ENCODE measurements at regions not wholly inside any gene's neighbourhood (a gene's known extent, or its start where the extent isn't known, plus 50 kb on each side); places are given as distances from the start of the nearest gene placed in this dataset.

- H3K27me3 Mint-ChIP-seq, result no peaks in the 10 kb centered on the region
- intact Hi-C loops (cut with micrococcal nuclease), result no loop called here
- no peak overlapping the region for H3K27ac Mint-ChIP-seq
- no peaks in the 10 kb centered on the region for H3K36me3 Mint-ChIP-seq (ENCODE audit: low read depth)
- no peaks in the 10 kb centered on the region for H3K4me1 Mint-ChIP-seq (ENCODE audit: low read depth)
- no peak overlapping the region for H3K4me3 Mint-ChIP-seq
- peaks cover 48% of the 10 kb centered on the region for H3K9me3 Mint-ChIP-seq
Measured at GRCh38 chr7:51634538-51634937, 317.9 kb upstream of the COBL start.

DNA sequence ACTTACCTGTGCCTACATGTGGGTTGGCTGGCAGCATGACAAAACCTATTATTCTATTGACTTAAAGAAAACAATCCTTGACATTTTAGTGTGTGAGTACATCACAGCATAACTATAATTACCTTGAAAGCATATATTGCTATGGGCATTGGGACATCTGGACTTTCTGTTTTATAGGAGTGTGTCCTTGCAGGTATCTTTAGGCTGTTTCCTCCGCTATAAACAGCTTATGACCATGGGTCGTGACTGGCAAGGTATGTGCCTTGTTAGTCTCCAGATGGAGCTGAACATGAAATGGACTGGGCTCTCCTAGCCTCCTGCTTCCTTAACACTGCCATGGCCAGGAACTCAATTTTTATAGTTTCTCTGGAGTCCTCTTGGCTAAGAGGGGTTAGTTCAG is 317.4 kb upstream of the COBL start:
- H3K9me3 Mint-ChIP-seq, result peaks cover 53% of the 10 kb centered on the region
- H3K27ac Mint-ChIP-seq, result no peak overlapping the region
- no peaks in the 10 kb centered on the region for H3K36me3 Mint-ChIP-seq (ENCODE audit: low read depth)
- H3K4me3 Mint-ChIP-seq, result no peak overlapping the region
- no peaks in the 10 kb centered on the region for H3K4me1 Mint-ChIP-seq (ENCODE audit: low read depth)
- intact Hi-C loops (cut with micrococcal nuclease), result no loop called here
- H3K27me3 Mint-ChIP-seq, result no peaks in the 10 kb centered on the region

GRCh38 chr7:51633596-51633995 is 317.0 kb upstream of the COBL start:
- Mint-ChIP-seq H3K36me3 (ENCODE audit: low read depth) (no peaks in the 10 kb centered on the region), H3K27me3 (no peaks in the 10 kb centered on the region), H3K27ac (no peak overlapping the region), H3K9me3 (peaks cover 53% of the 10 kb centered on the region), H3K4me3 (no peak overlapping the region), H3K4me1 (ENCODE audit: low read depth) (no peaks in the 10 kb centered on the region)
- intact Hi-C loops (cut with micrococcal nuclease), result no loop called here

DNA sequence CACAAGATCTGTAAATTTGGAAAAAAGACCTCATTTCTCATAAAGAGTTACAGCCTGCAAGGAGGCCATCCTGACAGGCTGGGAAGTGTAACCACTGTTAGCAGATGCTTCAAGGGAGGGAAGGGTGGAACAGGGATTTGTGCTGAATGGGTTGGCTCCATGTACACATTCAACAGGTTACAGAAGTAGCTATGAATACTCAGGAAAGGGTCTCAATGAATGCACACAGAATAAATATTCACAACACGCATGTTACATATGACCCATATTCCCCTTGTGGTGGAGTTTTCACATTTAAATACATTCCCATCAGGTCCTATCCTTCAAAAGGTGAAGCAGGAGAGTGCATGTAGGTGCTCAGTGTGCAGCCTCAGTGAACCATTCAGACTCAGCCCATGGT is 316.4 kb upstream of the COBL start:
- intact Hi-C loops (cut with micrococcal nuclease), result no loop called here
- Mint-ChIP-seq H3K4me1 (ENCODE audit: low read depth) (no peaks in the 10 kb centered on the region), H3K27ac (no peak overlapping the region)

DNA sequence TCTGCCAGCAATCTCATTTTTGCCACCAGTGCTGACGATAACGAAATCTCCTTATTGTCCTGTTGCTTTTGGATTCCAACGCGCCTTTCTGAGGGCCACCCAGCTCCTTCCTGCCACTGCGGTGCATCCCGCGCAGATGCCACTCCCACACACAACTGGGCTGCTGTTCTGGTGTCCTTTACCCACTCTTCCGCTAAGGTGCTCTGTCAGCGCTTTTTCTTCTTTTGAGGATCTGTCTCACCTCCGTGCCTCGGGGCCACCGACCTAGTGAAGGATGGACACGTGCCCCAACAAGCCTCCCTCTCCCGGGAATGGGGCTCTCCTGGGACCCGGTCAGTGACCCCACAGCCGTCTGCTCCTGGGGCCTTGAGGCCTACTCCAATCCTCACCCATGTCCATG is 314.3 kb upstream of the COBL start:
- H3K4me1 Mint-ChIP-seq (ENCODE audit: low read depth), result no peaks in the 10 kb centered on the region
- peaks cover 66% of the 10 kb centered on the region for H3K9me3 Mint-ChIP-seq
- no peak overlapping the region for H3K27ac Mint-ChIP-seq
- intact Hi-C loops (cut with micrococcal nuclease), result no loop called here
- no peak overlapping the region for H3K4me3 Mint-ChIP-seq
- no peaks in the 10 kb centered on the region for H3K36me3 Mint-ChIP-seq (ENCODE audit: low read depth)
- H3K27me3 Mint-ChIP-seq, result no peaks in the 10 kb centered on the region

More for the DNA sequence above, 316.4 kb upstream of the COBL start:
- Mint-ChIP-seq H3K36me3 (ENCODE audit: low read depth) (no peaks in the 10 kb centered on the region), H3K4me3 (no peak overlapping the region), H3K27me3 (no peaks in the 10 kb centered on the region), H3K9me3 (peaks cover 59% of the 10 kb centered on the region)

DNA sequence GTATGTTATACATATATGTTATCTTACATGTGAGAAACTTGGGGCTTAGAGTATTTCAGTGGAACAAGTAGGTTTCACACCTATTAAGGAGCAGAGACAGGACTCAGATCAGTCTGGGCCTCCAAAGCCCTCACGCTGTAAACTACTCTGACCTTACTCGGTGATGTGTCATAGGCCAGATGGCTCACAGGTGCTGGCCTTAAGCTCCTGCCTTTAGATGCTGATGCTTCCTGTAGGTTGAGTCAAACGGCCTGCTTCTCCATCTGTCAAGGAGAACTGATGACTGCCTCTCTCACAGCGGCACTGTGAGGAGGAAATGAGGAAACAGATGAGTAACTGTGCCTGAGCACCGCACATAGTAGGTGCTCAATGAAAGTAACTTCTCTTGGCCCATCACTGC is 312.6 kb upstream of the COBL start:
- no peaks in the 10 kb centered on the region for H3K27me3 Mint-ChIP-seq
- no peak overlapping the region for H3K27ac Mint-ChIP-seq
- intact Hi-C loops (cut with micrococcal nuclease), result no loop called here
- no peaks in the 10 kb centered on the region for H3K4me1 Mint-ChIP-seq (ENCODE audit: low read depth)
- H3K9me3 Mint-ChIP-seq, result peaks cover 54% of the 10 kb centered on the region
- H3K36me3 Mint-ChIP-seq (ENCODE audit: low read depth), result no peaks in the 10 kb centered on the region
- no peak overlapping the region for H3K4me3 Mint-ChIP-seq

DNA sequence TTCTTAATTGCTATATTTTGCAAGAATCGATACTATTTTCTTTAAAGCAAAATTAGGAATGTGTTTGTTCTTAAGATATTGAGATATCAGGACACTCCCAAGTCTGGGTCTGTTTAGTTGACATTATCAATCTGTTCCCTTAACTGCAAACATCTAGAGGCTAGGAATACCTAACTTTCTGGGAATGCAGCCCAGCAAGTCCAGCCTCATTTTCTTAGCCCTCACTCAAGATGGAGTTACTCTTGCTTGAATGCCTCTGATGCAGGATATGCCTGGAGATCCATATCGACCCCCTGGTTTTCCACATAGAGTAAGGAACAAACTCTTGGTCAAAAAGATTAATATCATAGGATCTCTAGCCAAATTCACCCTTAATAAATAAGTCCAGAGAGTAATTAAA is 305.3 kb upstream of the COBL start:
- Mint-ChIP-seq H3K4me1 (ENCODE audit: low read depth) (no peaks in the 10 kb centered on the region), H3K4me3 (no peak overlapping the region), H3K27ac (no peak overlapping the region), H3K9me3 (peaks cover 37% of the 10 kb centered on the region), H3K36me3 (ENCODE audit: low read depth) (no peaks in the 10 kb centered on the region), H3K27me3 (no peaks in the 10 kb centered on the region)
- intact Hi-C loops (cut with micrococcal nuclease), result no loop called here

DNA sequence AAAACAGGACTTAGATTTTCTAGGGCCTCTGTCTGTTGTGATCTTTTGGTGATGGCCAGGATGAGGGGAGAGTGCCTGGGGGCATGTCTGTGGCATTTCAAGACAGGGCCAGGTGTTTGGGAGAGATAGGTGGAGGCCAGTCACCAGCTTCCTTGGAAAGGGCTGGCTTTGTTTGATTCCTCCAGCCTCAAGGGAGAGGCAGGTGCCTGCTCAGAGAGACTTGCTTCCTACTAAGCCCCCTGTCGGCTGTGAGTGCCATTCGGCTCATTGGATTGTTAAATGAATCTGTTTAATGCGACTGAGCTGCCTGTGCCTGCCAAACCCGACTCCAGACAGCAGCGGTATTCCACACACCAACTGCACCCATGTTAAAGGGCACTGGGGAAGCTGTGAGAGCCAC is 304.1 kb upstream of the COBL start:
- no peaks in the 10 kb centered on the region for H3K4me1 Mint-ChIP-seq (ENCODE audit: low read depth)
- H3K36me3 Mint-ChIP-seq (ENCODE audit: low read depth), result no peaks in the 10 kb centered on the region
- H3K9me3 Mint-ChIP-seq, result peaks cover 40% of the 10 kb centered on the region
- intact Hi-C loops (cut with micrococcal nuclease), result no loop called here
- no peak overlapping the region for H3K4me3 Mint-ChIP-seq
- H3K27me3 Mint-ChIP-seq, result no peaks in the 10 kb centered on the region
- H3K27ac Mint-ChIP-seq, result no peak overlapping the region

GRCh38 chr7:51619880-51620279 is 303.3 kb upstream of the COBL start:
- H3K36me3 Mint-ChIP-seq (ENCODE audit: low read depth), result no peaks in the 10 kb centered on the region
- H3K27me3 Mint-ChIP-seq, result no peaks in the 10 kb centered on the region
- intact Hi-C loops (cut with micrococcal nuclease), result no loop called here
- H3K9me3 Mint-ChIP-seq, result peaks cover 49% of the 10 kb centered on the region
- no peaks in the 10 kb centered on the region for H3K4me1 Mint-ChIP-seq (ENCODE audit: low read depth)
- H3K4me3 Mint-ChIP-seq, result no peak overlapping the region
- no peak overlapping the region for H3K27ac Mint-ChIP-seq

DNA sequence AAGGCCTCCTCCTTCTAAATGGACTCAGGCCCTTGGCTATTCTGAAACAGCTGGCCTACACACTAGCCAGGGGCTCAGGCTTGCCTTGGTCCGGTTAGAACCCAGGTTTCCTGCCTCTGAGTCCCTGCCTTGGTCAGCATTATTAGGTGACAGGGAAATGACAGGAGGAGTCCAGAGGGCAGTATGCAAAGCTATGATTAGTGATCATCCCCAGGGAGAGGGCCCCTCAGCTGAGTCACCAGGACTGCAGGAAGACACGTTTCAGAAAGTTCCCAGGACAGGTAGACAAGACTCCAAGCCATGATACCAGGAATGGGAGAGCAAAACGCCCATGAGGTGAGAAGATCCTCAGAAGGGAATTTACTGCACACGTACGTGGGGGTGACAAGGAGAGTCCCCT is 301.1 kb upstream of the COBL start:
- Mint-ChIP-seq H3K9me3 (peaks cover 48% of the 10 kb centered on the region), H3K27ac (no peak overlapping the region), H3K36me3 (ENCODE audit: low read depth) (no peaks in the 10 kb centered on the region), H3K4me1 (ENCODE audit: low read depth) (no peaks in the 10 kb centered on the region), H3K27me3 (no peaks in the 10 kb centered on the region), H3K4me3 (no peak overlapping the region)
- intact Hi-C loops (cut with micrococcal nuclease), result no loop called here

- Mint-ChIP-seq H3K27me3 (no peaks in the 10 kb centered on the region), H3K36me3 (ENCODE audit: low read depth) (no peaks in the 10 kb centered on the region), H3K9me3 (peaks cover 46% of the 10 kb centered on the region), H3K4me3 (no peak overlapping the region), H3K27ac (no peak overlapping the region), H3K4me1 (ENCODE audit: low read depth) (no peaks in the 10 kb centered on the region)
- intact Hi-C loops (cut with micrococcal nuclease), result no loop called here
Measured at GRCh38 chr7:51613911-51614357, 297.3 kb upstream of the COBL start.

DNA sequence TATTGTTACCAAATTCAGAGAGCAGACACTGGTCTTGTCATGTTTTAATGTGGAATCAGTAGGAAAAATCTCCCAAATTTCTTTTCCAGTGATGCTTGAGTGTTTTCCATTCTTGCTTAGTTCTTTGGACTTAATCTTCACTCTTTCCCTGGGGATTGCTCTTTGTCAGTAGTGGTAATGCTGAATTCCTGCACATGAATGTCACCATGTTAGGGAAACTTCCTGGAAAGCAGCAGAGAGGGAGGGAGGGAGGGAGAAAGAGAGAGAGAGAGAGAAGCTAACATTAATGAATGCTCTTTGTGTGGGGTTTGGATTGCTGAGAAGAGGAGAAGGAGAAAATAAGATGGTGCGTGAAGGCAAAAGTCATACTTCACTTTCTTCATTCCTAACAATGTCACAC is 295.3 kb upstream of the COBL start:
- Mint-ChIP-seq H3K9me3 (peaks cover 52% of the 10 kb centered on the region), H3K27me3 (no peaks in the 10 kb centered on the region), H3K4me1 (ENCODE audit: low read depth) (no peaks in the 10 kb centered on the region), H3K4me3 (no peak overlapping the region), H3K27ac (no peak overlapping the region), H3K36me3 (ENCODE audit: low read depth) (no peaks in the 10 kb centered on the region)
- intact Hi-C loops (cut with micrococcal nuclease), result no loop called here

DNA sequence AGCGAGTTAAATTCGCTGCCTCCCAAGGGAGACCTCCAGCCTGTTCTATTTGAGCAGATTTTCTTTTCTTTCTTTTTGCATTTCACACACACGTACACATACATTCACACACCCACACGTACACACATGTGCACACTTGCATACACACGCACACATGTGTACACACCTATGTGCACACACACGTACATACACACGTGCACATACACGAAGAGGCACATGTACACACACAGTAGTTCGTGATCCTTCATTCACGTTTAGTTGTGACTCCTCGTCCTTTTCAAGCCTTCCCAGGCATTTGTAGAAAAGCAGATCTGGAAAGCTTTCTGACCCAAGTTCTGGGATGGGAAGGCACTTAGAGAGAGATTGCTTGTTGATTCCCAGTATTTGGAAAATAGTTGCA is 290.8 kb upstream of the COBL start:
- Mint-ChIP-seq H3K4me3 (no peak overlapping the region), H3K27ac (no peak overlapping the region), H3K36me3 (ENCODE audit: low read depth) (no peaks in the 10 kb centered on the region), H3K27me3 (no peaks in the 10 kb centered on the region), H3K9me3 (peaks cover 31% of the 10 kb centered on the region), H3K4me1 (ENCODE audit: low read depth) (no peaks in the 10 kb centered on the region)
- intact Hi-C loops (cut with micrococcal nuclease), result no loop called here

DNA sequence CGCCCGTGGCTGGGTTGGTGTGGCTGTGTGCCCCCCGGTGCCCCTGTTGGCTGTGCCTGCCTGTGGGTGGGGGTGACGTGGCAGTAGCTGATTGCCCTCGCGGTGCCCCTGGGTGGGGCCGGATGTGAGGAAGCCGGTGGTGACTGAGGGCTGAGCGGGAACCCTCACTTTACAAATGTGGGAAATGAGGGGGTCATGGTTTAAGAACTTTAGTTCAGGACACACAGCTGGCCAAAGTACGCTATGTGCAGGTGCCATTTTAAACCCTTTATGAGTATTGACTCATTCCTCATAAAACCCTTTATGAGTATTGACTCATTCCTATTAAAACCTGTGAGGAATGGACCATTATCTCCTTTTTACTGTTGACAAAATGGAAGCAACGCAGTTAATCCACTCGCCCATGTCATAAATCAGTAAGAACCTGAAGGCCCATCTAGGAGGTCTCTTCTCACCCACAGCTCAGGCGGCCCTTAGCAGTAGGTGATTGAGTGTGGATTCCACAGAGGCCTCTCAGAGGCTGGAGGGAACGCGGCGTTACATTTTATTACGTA is 290.1 kb upstream of the COBL start:
- H3K9me3 Mint-ChIP-seq, result peaks cover 33% of the 10 kb centered on the region
- H3K4me3 Mint-ChIP-seq, result no peak overlapping the region
- no peak overlapping the region for H3K27ac Mint-ChIP-seq
- intact Hi-C loops (cut with micrococcal nuclease), result no loop called here
- H3K4me1 Mint-ChIP-seq (ENCODE audit: low read depth), result no peaks in the 10 kb centered on the region
- no peaks in the 10 kb centered on the region for H3K36me3 Mint-ChIP-seq (ENCODE audit: low read depth)
- no peaks in the 10 kb centered on the region for H3K27me3 Mint-ChIP-seq

GRCh38 chr7:51602376-51602775 is 285.8 kb upstream of the COBL start:
- Mint-ChIP-seq H3K27me3 (no peaks in the 10 kb centered on the region), H3K27ac (no peak overlapping the region), H3K4me3 (no peak overlapping the region)

More at GRCh38 chr7:51602376-51602775, 285.8 kb upstream of the COBL start:
- Mint-ChIP-seq H3K9me3 (peaks cover 70% of the 10 kb centered on the region), H3K4me1 (ENCODE audit: low read depth) (no peaks in the 10 kb centered on the region), H3K36me3 (ENCODE audit: low read depth) (no peaks in the 10 kb centered on the region)
- intact Hi-C loops (cut with micrococcal nuclease), result no loop called here

All from dendritic cell treated with granulocyte-macrophage colony-stimulating factor and Interleukin-4, amounts not matched to agents 40 ng/mL and 50 ng/mL, for 4 days (primary cell).